HCT116 (cell line): ENCODE measurements at regions not wholly inside any gene's neighbourhood (a gene's known extent, or its start where the extent isn't known, plus 50 kb on each side); places are given as distances from the start of the nearest gene placed in this dataset.

Source experiments
- ATAC-seq: fragments of 200-7000 bp; cut with Tn5 transposase; 2 replicates; pipeline ENCODE4 v1.9.1; 2020; ENCODE audit warnings: mild to moderate bottlenecking, moderate library complexity
- BruUV-seq: library from RNA; stranded (reverse); fragments of 400-500 nt; replicated peaks from 2 replicates; lab custom pipeline; 2021; lab: Mats Ljungman, UMichigan
- CTCF ChIA-PET: fragments of 300-600 bp; sonication (Branson Sonifier 250); formaldehyde crosslinking; loops from one replicate; lab custom pipeline; 2021; ENCODE audit warnings: antibody characterized with exemption; lab: Charles Lee
- POLR2A ChIA-PET: fragments of 300-600, 350-600 bp; sonication (Branson Sonifier 250); formaldehyde crosslinking; loops from one replicate; lab custom pipeline; 2021; ENCODE audit warnings: antibody characterized with exemption; lab: Charles Lee
- RAD21 ChIA-PET, 2 experiments: fragments of 300-600 bp; sonication (Branson Sonifier 250); formaldehyde crosslinking; loops; one replicate each; lab custom pipeline; 2023; ENCODE audit warnings: low total read pairs in 2 of 2; ENCODE audit not compliant: uncharacterized antibody in 2 of 2, unreplicated experiment in 2 of 2, low non-redundant PET in 1 of 2; lab: Charles Lee
- DNase-seq: peaks from one replicate; pipeline ENCODE4 v3.0.0-alpha.2; 2010; ENCODE audit warnings: low read depth, low spot score
- H2AFZ ChIP-seq: fragments of 200-600 bp; shearing (Covaris generic), sonication (generic); 2 replicates; pipeline ENCODE4 v1.6.1; 2017; ENCODE audit warnings: low read depth, mixed run types, mixed read lengths, antibody characterized with exemption, low read length; ENCODE audit not compliant: poor library complexity, severe bottlenecking
- H3K27ac ChIP-seq: 2 replicates; pipeline ENCODE4 v1.5.1; 2012; ENCODE audit warnings: low read depth, low read length
- H3K27me3 ChIP-seq: fragments of 200-600 bp; sonication (generic); 2 replicates; pipeline ENCODE4 v1.6.1; 2016; ENCODE audit warnings: mixed run types, low read length, mixed read lengths; ENCODE audit not compliant: insufficient read depth
- H3K36me3 ChIP-seq, 2 experiments: fragments of 200-500 bp in 1 of 2; fragments of 200-600 bp in 1 of 2; sonication (Bioruptor generic) in 1 of 2; sonication (generic) in 1 of 2; 2 replicates each; pipeline versions ENCODE4 v1.5.1 to v1.6.1; 2014 to 2016; ENCODE audit warnings: low read length in 2 of 2, inconsistent platforms in 1 of 2, mixed read lengths in 1 of 2, mixed run types in 1 of 2; ENCODE audit not compliant: insufficient read depth in 2 of 2, control insufficient read depth in 1 of 2
- H3K4me1 ChIP-seq, 2 experiments: fragments of 200-600 bp in 1 of 2; sonication (generic) in 1 of 2; 2 replicates each; pipeline versions ENCODE4 v1.5.1 to v1.6.1; 2012 to 2017; ENCODE audit warnings: low read length in 2 of 2, inconsistent platforms in 1 of 2, mild to moderate bottlenecking in 1 of 2, mixed read lengths in 1 of 2, mixed run types in 1 of 2, moderate library complexity in 1 of 2; ENCODE audit not compliant: insufficient read depth in 2 of 2, control insufficient read depth in 1 of 2
- H3K4me2 ChIP-seq: fragments of 200-600 bp; sonication (generic); 2 replicates; pipeline ENCODE4 v1.6.1; 2017; ENCODE audit warnings: mixed run types, low read length, mixed read lengths
- H3K4me3 ChIP-seq, 2 experiments: fragments of 200-600 bp in 1 of 2; sonication (generic) in 1 of 2; replicated peaks in 1 of 2; 2 replicates each; pipeline ENCODE4 v1.5.1; 2011 to 2016; ENCODE audit warnings: low read length in 2 of 2, control low read depth in 1 of 2, low read depth in 1 of 2, mild to moderate bottlenecking in 1 of 2, mixed read lengths in 1 of 2, mixed run types in 1 of 2
- H3K79me2 ChIP-seq: fragments of 200-600 bp; sonication (generic); 2 replicates; pipeline ENCODE4 v1.6.1; 2017; ENCODE audit warnings: mild to moderate bottlenecking, mixed run types, low read length, moderate library complexity, mixed read lengths; ENCODE audit not compliant: insufficient read depth
- H3K9ac ChIP-seq: fragments of 200-600 bp; sonication (generic); 2 replicates; pipeline ENCODE4 v1.6.1; 2016; ENCODE audit warnings: low read length, mixed read lengths
- H3K9me2 ChIP-seq: fragments of 200-600 bp; sonication (generic), shearing (Covaris generic); 2 replicates; pipeline ENCODE4 v1.6.1; 2017; ENCODE audit warnings: mixed run types, mild to moderate bottlenecking, moderate library complexity; ENCODE audit not compliant: insufficient read depth
- H3K9me3 ChIP-seq, 2 experiments: fragments of 200-500 bp in 1 of 2; fragments of 200-600 bp in 1 of 2; sonication (Bioruptor generic) in 1 of 2; sonication (generic) in 1 of 2; 2 replicates each; pipeline ENCODE4 v1.6.1; 2014 to 2017; ENCODE audit warnings: low read length in 2 of 2, mixed read lengths in 2 of 2, inconsistent platforms in 1 of 2, low read depth in 1 of 2, mild to moderate bottlenecking in 1 of 2, mixed run types in 1 of 2, moderate library complexity in 1 of 2; ENCODE audit not compliant: control insufficient read depth in 1 of 2, insufficient read depth in 1 of 2
- H4K20me1 ChIP-seq: fragments of 200-600 bp; sonication (generic), shearing (Covaris generic); 2 replicates; pipeline ENCODE4 v1.6.1; 2017; ENCODE audit warnings: mixed run types, mild to moderate bottlenecking, moderate library complexity; ENCODE audit not compliant: insufficient read depth
- CBX3 ChIP-seq: IDR thresholded peaks from 2 replicates; pipeline ENCODE4 v1.6.1; 2012; ENCODE audit warnings: low read depth
- EZH2phosphoT487 ChIP-seq: fragments of 200-600 bp; IDR thresholded peaks from 2 replicates; pipeline ENCODE4 v1.6.1; 2018; ENCODE audit warnings: antibody characterized with exemption, borderline replicate concordance
- JUND ChIP-seq: IDR thresholded peaks from 2 replicates; pipeline ENCODE4 v1.6.1; 2012
- MAX ChIP-seq: IDR thresholded peaks from 2 replicates; pipeline ENCODE4 v1.6.1; 2012
- POLR2AphosphoS5 ChIP-seq: IDR thresholded peaks from 2 replicates; pipeline ENCODE4 v1.6.1; 2011; ENCODE audit warnings: mild to moderate bottlenecking, low read depth, low read length, moderate library complexity
- YY1 ChIP-seq: IDR thresholded peaks from 2 replicates; pipeline ENCODE4 v1.6.1; 2011; ENCODE audit warnings: low read length, low read depth, moderate library complexity, mild to moderate bottlenecking; ENCODE audit not compliant: insufficient replicate concordance; ENCODE audit errors: extremely low read depth
- ZBTB33 ChIP-seq: IDR thresholded peaks from 2 replicates; pipeline ENCODE4 v1.6.1; 2011; ENCODE audit warnings: mild to moderate bottlenecking, low read length, moderate library complexity; ENCODE audit not compliant: insufficient replicate concordance; ENCODE audit errors: extremely low read depth
- ZNF274 ChIP-seq: fragments of 200-500 bp; sonication (Bioruptor generic); IDR thresholded peaks from 2 replicates; pipeline ENCODE4 v1.6.1; 2014; ENCODE audit warnings: mild to moderate bottlenecking, low read depth, low read length, inconsistent platforms
- intact Hi-C: fragments of 100-400 bp; cut with micrococcal nuclease; formaldehyde crosslinking; loops from 2 replicates; pipeline ENCODE4 v1.10.0; 2022
- TF ChIP-seq, protein P1 (sequence below): IDR thresholded peaks from 2 replicates; pipeline ENCODE4 v1.6.1; 2012
- TF ChIP-seq, protein P2 (sequence below): IDR thresholded peaks from 2 replicates; pipeline ENCODE4 v1.6.1; 2012; ENCODE audit warnings: low read depth

DNA sequence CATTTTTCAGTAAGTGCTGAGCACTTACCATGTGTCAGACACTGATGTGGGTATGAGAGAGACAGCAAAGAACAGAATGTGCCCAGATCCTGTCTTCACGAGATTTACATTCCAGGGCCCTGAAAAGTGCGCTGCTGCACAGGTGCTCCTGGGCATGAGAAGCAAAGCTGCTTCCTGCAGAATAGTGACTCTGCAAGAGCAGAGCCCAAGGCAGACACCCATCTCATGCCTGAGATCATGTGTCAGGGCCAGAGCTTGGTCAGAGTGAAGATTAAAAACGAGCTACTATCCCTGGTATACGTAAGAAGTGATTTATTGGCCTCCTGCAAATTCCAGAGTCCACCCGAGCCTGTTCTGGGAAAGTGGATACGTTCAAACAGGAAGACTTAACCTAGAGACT, 824.4 kb downstream of the GRID1 start:
- H3K4me2 ChIP-seq = no peak overlapping the region
- no peak for DNase-seq
- no peaks in the 10 kb centered on the region for H3K36me3 ChIP-seq
- H3K27ac ChIP-seq = no peak overlapping the region
- no peaks in the 10 kb centered on the region for H4K20me1 ChIP-seq
- H3K4me1 ChIP-seq = no peaks in the 10 kb centered on the region
- ChIA-PET CTCF (no interaction called here), POLR2A (no interaction called here), RAD21 (no interaction called here)
- ATAC-seq = no peak
- peaks cover 15% of the 10 kb centered on the region; the same call in 1 of the 2 replicates for H3K27me3 ChIP-seq
- H3K79me2 ChIP-seq = no peaks in the 10 kb centered on the region
- no peaks in the 10 kb centered on the region for H3K9me2 ChIP-seq
- no peak overlapping the region for H3K9ac ChIP-seq
- H3K4me3 ChIP-seq = no peak overlapping the region
- H3K9me3 ChIP-seq = no peaks in the 10 kb centered on the region
- BruUV-seq = no TSS peak
- H2AFZ ChIP-seq = no peak overlapping the region
- intact Hi-C loops = no loop called here
- TF ChIP-seq MAX (no peak), ZBTB33 (no peak), ZNF274 (no peak)
- TF ChIP-seq, protein P1, sequence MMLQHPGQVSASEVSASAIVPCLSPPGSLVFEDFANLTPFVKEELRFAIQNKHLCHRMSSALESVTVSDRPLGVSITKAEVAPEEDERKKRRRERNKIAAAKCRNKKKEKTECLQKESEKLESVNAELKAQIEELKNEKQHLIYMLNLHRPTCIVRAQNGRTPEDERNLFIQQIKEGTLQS = no peak
- TF ChIP-seq, all 23 proteins: peak for 0

DNA sequence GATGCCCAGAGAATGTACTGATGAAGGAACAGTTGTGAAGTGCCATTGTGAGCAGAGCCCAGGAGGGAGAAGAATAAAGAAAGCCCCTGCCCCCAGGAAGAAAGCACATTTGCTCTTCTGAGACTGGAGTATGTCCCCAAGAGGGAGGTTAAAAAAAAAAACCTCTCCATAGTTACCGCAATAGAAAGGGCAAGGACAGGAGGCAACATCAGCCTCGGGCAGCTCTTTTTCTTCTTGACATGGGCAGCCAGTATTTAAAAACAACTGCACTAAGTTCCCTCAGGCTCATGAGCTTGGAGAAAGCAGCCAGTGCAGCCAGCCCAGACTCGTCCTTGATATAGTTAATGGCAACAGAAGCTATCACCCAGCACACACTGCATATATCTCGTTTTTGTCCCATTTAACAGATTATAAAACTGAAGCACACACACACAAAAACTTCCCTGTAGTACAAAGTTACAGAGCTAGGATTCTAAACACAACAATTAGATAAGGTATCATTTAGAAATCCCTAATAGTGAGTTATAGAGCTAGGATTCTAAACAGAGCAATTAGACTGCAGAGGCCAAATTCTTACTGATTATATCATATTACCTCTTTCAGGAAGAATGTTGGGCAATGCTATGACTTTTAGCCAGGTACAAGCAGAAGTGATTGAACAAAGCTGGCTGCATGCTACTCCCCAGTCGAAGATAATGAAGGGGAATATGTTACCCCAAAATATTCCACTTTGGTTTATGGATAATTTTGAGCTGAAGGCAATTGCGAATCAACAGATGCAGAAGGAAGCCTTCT, 823.5 kb downstream of the GRID1 start:
- Histone ChIP-seq H3K27ac (no peak overlapping the region), H3K9ac (no peak overlapping the region), H3K79me2 (no peaks in the 10 kb centered on the region), H3K4me1 (no peaks in the 10 kb centered on the region), H3K36me3 (no peaks in the 10 kb centered on the region), H3K9me3 (no peaks in the 10 kb centered on the region), H2AFZ (no peak overlapping the region), H3K27me3 (peaks cover 15% of the 10 kb centered on the region; the same call in 1 of the 2 replicates), H4K20me1 (no peaks in the 10 kb centered on the region), H3K9me2 (no peaks in the 10 kb centered on the region), H3K4me2 (no peak overlapping the region), H3K4me3 (no peak overlapping the region)
- ATAC-seq = no peak
- no TSS peak for BruUV-seq
- no peak for DNase-seq
- POLR2A ChIA-PET = no interaction called here
- RAD21 ChIA-PET = no interaction called here
- intact Hi-C loops = no loop called here
- CTCF ChIA-PET = no interaction called here
- TF ChIP-seq, protein P2, sequence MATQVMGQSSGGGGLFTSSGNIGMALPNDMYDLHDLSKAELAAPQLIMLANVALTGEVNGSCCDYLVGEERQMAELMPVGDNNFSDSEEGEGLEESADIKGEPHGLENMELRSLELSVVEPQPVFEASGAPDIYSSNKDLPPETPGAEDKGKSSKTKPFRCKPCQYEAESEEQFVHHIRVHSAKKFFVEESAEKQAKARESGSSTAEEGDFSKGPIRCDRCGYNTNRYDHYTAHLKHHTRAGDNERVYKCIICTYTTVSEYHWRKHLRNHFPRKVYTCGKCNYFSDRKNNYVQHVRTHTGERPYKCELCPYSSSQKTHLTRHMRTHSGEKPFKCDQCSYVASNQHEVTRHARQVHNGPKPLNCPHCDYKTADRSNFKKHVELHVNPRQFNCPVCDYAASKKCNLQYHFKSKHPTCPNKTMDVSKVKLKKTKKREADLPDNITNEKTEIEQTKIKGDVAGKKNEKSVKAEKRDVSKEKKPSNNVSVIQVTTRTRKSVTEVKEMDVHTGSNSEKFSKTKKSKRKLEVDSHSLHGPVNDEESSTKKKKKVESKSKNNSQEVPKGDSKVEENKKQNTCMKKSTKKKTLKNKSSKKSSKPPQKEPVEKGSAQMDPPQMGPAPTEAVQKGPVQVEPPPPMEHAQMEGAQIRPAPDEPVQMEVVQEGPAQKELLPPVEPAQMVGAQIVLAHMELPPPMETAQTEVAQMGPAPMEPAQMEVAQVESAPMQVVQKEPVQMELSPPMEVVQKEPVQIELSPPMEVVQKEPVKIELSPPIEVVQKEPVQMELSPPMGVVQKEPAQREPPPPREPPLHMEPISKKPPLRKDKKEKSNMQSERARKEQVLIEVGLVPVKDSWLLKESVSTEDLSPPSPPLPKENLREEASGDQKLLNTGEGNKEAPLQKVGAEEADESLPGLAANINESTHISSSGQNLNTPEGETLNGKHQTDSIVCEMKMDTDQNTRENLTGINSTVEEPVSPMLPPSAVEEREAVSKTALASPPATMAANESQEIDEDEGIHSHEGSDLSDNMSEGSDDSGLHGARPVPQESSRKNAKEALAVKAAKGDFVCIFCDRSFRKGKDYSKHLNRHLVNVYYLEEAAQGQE = no peak
- TF ChIP-seq EZH2phosphoT487 (no peak), CBX3 (no peak), JUND (no peak), YY1 (no peak), POLR2AphosphoS5 (no peak)
